ENCODE measurements at regions not wholly inside any gene's neighbourhood (a gene's known extent, or its start where the extent isn't known, plus 50 kb on each side); places are given as distances from the start of the nearest gene placed in this dataset.

DNA sequence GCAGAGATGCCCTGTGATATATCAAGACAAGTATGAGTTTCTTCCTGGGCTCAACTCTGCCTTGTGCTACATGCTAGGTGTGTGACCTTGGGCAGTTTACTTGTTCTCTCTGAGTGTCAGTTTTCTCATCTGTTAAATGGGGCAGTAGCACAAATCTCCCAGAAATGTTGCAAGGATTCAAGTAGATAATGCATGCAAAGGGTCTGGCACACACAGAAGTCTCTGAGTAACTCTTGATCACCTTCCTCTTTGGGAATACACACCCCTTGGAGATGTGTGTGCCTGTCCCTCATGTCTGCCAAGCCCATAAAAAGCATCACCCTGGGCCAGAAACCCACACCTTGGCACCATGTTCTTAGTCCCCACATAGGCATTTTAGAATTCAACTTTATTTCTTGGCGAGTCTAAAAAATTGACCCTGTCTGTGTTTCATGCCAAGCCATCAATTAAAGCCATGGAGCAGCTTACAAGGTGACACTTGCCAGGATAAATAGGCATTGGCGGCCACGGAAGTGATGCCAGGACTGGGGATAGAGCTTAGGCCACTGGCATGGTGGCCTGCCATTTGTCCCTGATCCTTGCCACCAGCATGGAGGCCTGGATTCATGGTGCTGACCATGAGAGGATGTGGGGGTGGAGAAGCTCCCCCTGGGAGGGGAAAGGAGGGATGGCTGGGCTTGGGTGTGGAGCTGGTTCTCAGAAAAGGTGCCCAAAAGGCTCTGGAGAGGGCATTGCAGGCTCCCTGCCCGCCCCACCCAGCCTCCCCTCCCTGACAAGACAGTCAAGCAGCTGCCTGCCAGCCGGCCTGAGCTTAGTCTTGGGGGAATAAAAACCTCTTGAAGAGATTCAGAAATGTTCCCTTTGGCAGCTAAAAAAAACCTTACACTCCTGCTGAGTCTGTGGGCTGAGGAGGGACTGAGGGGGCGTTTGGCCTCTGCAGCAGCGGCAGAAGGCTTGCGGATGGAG is 118.0 kb upstream of the IPO9 start:
- DNase-seq (ENCODE audit: low spot score), result no peak
- no peak for TF ChIP-seq CTCF (IDR thresholded peaks at IDR 0.05; ENCODE audit: unreplicated experiment)
- peaks cover 26% of the 10 kb centered on the region for H3K4me1 Mint-ChIP-seq (ENCODE audit: unreplicated experiment)
- H3K27ac Mint-ChIP-seq (ENCODE audit: unreplicated experiment), result no peak overlapping the region
- no peak overlapping the region for H3K4me3 Mint-ChIP-seq (ENCODE audit: unreplicated experiment)
- H3K36me3 Mint-ChIP-seq (ENCODE audit: low read depth, unreplicated experiment), result peaks cover 10% of the 10 kb centered on the region
- peaks cover 11% of the 10 kb centered on the region for H3K27me3 Mint-ChIP-seq (ENCODE audit: unreplicated experiment)
- no peaks in the 10 kb centered on the region for H3K9me3 Mint-ChIP-seq (ENCODE audit: unreplicated experiment)

DNA sequence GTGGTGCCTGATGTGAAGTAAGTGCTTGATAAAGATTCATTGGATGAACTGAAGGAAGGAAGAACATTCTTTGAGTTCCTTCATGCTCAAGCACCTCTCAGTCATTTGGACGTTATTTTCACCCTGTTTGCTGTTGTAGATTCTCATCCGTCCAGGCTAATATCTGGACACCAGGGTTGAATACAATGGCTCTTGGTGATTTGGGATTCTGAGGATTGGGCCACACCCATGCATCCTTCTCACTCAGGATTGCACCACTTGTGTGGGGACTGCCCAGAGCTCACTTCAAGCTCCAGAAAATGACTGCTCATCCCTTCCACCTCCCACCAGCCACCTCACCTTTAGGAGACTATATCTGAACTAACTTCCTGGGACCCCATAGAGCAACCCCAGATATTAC is 117.1 kb upstream of the IPO9 start:
- peaks cover 26% of the 10 kb centered on the region for H3K4me1 Mint-ChIP-seq (ENCODE audit: unreplicated experiment)
- no peak overlapping the region for H3K4me3 Mint-ChIP-seq (ENCODE audit: unreplicated experiment)
- H3K9me3 Mint-ChIP-seq (ENCODE audit: unreplicated experiment), result no peaks in the 10 kb centered on the region
- peaks cover 11% of the 10 kb centered on the region for H3K27me3 Mint-ChIP-seq (ENCODE audit: unreplicated experiment)
- DNase-seq (ENCODE audit: low spot score), result no peak
- TF ChIP-seq CTCF (IDR thresholded peaks at IDR 0.05; ENCODE audit: unreplicated experiment), result no peak
- H3K27ac Mint-ChIP-seq (ENCODE audit: unreplicated experiment), result no peak overlapping the region
- peaks cover 10% of the 10 kb centered on the region for H3K36me3 Mint-ChIP-seq (ENCODE audit: low read depth, unreplicated experiment)

GRCh38 chr1:201712387-201713085 is 116.4 kb upstream of the IPO9 start:
- no peak overlapping the region for H3K27ac Mint-ChIP-seq (ENCODE audit: unreplicated experiment)
- H3K27me3 Mint-ChIP-seq (ENCODE audit: unreplicated experiment), result peaks cover 11% of the 10 kb centered on the region
- no peak for DNase-seq (ENCODE audit: low spot score)
- TF ChIP-seq CTCF (IDR thresholded peaks at IDR 0.05; ENCODE audit: unreplicated experiment), result no peak
- H3K36me3 Mint-ChIP-seq (ENCODE audit: low read depth, unreplicated experiment), result peaks cover 13% of the 10 kb centered on the region
- H3K4me1 Mint-ChIP-seq (ENCODE audit: unreplicated experiment), result peaks cover 26% of the 10 kb centered on the region
- no peak overlapping the region for H3K4me3 Mint-ChIP-seq (ENCODE audit: unreplicated experiment)
- no peaks in the 10 kb centered on the region for H3K9me3 Mint-ChIP-seq (ENCODE audit: unreplicated experiment)

GRCh38 chr1:201713086-201713810 is 115.7 kb upstream of the IPO9 start:
- Mint-ChIP-seq H3K36me3 (ENCODE audit: low read depth, unreplicated experiment) (peaks cover 20% of the 10 kb centered on the region), H3K27ac (ENCODE audit: unreplicated experiment) (peak overlapping the region; percentile 77), H3K9me3 (ENCODE audit: unreplicated experiment) (no peaks in the 10 kb centered on the region), H3K27me3 (ENCODE audit: unreplicated experiment) (peaks cover 13% of the 10 kb centered on the region), H3K4me3 (ENCODE audit: unreplicated experiment) (no peak overlapping the region), H3K4me1 (ENCODE audit: unreplicated experiment) (peaks cover 31% of the 10 kb centered on the region)
- no peak for TF ChIP-seq CTCF (IDR thresholded peaks at IDR 0.05; ENCODE audit: unreplicated experiment)
- DNase-seq (ENCODE audit: low spot score), result no peak
